HEK293 (cell line): ENCODE measurements at regions not wholly inside any gene's neighbourhood (a gene's known extent, or its start where the extent isn't known, plus 50 kb on each side); places are given as distances from the start of the nearest gene placed in this dataset.

Experiments
- OSR2 ChIP-seq: fragments of 450-650 bp; formaldehyde crosslinking; IDR thresholded peaks from 2 replicates; pipeline ENCODE4 v1.5.1; 2016; ENCODE audit warnings: missing biosample characterization, missing genetic modification characterization
- RBAK ChIP-seq: fragments of 450-650 bp; formaldehyde crosslinking; IDR thresholded peaks from 2 replicates; pipeline ENCODE4 v1.5.1; 2016; ENCODE audit warnings: missing biosample characterization, missing genetic modification characterization
- SCRT1 ChIP-seq: fragments of 450-650 bp; formaldehyde crosslinking; IDR thresholded peaks from 2 replicates; pipeline ENCODE4 v1.5.1; 2016; ENCODE audit warnings: missing biosample characterization, missing genetic modification characterization, borderline replicate concordance
- TRIM28 ChIP-seq: IDR thresholded peaks from 2 replicates; pipeline ENCODE4 v1.6.1; 2011; ENCODE audit warnings: low read length, control low read depth, borderline replicate concordance
- ZBTB7A ChIP-seq: fragments of 450-650 bp; formaldehyde crosslinking; IDR thresholded peaks from 2 replicates; pipeline ENCODE4 v1.5.1; 2016; ENCODE audit warnings: low read depth, missing biosample characterization, missing genetic modification characterization
- ZNF184 ChIP-seq: fragments of 450-650 bp; IDR thresholded peaks from 2 replicates; pipeline ENCODE4 v1.5.1; 2018; ENCODE audit warnings: missing biosample characterization, mild to moderate bottlenecking, missing genetic modification characterization
- ZNF239 ChIP-seq: fragments of 450-650 bp; formaldehyde crosslinking; IDR thresholded peaks from 2 replicates; pipeline ENCODE4 v1.5.1; 2016; ENCODE audit warnings: missing biosample characterization, missing genetic modification characterization
- ZNF274 ChIP-seq, 2 experiments: fragments of 200-500 bp in 1 of 2; fragments of 450-650 bp in 1 of 2; sonication (Bioruptor generic) in 1 of 2; formaldehyde crosslinking in 1 of 2; IDR thresholded peaks; 2 replicates each; pipeline versions ENCODE4 v1.5.1 to v1.6.1; 2014 to 2016; ENCODE audit warnings: borderline replicate concordance in 1 of 2, inconsistent platforms in 1 of 2, low read length in 1 of 2, missing biosample characterization in 1 of 2, missing genetic modification characterization in 1 of 2
- ZNF510 ChIP-seq: fragments of 450-650 bp; formaldehyde crosslinking; IDR thresholded peaks from 2 replicates; pipeline ENCODE4 v1.5.1; 2018; ENCODE audit warnings: mild to moderate bottlenecking, missing genetic modification characterization, missing biosample characterization; ENCODE audit not compliant: insufficient replicate concordance
- ZNF549 ChIP-seq: fragments of 450-650 bp; IDR thresholded peaks from 2 replicates; pipeline ENCODE4 v1.5.1; 2018; ENCODE audit warnings: missing biosample characterization, missing genetic modification characterization, mild to moderate bottlenecking, inconsistent platforms, moderate library complexity
- TF ChIP-seq, protein P1 (sequence below): fragments of 450-650 bp; formaldehyde crosslinking; IDR thresholded peaks from 2 replicates; pipeline ENCODE4 v1.5.1; 2016; ENCODE audit warnings: missing biosample characterization, missing genetic modification characterization
- TF ChIP-seq, protein P2 (sequence below): fragments of 450-650 bp; formaldehyde crosslinking; IDR thresholded peaks from 2 replicates; pipeline ENCODE4 v1.5.1; 2016; ENCODE audit warnings: missing biosample characterization, missing genetic modification characterization, borderline replicate concordance
- TF ChIP-seq, protein P3 (sequence below): fragments of 450-650 bp; formaldehyde crosslinking; IDR thresholded peaks from 2 replicates; pipeline ENCODE4 v1.5.1; 2016; ENCODE audit warnings: missing biosample characterization, missing genetic modification characterization

DNA sequence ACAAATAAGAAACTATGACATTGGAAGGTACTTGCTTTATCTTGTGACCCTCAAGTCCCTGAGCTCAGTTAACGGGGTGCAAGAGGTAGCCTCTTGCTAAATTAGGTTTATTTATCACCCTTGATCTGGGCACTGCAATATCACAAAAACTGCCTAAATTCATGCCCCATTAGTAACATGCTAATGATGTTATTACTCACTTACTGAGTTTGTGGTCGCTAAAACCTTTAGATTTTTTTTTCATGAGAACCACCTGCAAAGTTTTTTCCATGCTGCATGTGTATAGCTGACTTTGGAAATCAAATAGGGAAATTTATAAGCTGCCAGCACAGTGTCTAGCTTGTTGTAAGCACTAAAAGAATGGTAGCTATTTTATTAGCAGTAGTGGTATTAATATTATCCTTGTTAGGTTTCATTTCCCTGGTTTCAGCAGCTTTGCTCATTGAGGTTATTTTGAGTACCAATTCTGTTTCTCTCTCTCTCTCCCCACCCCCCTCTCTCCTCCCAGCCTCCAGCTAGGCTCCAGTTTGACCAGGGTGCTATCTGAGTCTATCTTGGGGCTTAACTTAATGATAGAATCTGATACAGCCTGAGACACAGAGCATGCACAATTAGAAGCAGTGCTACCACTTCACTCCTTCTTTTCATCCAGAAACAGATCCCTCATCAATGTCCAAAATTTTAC, 88.7 kb upstream of the ATP8B1 start:
- no peak for TF ChIP-seq ZNF184 (tag by site-specific recombination)
- TF ChIP-seq, protein P1, sequence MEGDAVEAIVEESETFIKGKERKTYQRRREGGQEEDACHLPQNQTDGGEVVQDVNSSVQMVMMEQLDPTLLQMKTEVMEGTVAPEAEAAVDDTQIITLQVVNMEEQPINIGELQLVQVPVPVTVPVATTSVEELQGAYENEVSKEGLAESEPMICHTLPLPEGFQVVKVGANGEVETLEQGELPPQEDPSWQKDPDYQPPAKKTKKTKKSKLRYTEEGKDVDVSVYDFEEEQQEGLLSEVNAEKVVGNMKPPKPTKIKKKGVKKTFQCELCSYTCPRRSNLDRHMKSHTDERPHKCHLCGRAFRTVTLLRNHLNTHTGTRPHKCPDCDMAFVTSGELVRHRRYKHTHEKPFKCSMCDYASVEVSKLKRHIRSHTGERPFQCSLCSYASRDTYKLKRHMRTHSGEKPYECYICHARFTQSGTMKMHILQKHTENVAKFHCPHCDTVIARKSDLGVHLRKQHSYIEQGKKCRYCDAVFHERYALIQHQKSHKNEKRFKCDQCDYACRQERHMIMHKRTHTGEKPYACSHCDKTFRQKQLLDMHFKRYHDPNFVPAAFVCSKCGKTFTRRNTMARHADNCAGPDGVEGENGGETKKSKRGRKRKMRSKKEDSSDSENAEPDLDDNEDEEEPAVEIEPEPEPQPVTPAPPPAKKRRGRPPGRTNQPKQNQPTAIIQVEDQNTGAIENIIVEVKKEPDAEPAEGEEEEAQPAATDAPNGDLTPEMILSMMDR (tag by site-specific recombination), result no peak
- TF ChIP-seq, protein P2, sequence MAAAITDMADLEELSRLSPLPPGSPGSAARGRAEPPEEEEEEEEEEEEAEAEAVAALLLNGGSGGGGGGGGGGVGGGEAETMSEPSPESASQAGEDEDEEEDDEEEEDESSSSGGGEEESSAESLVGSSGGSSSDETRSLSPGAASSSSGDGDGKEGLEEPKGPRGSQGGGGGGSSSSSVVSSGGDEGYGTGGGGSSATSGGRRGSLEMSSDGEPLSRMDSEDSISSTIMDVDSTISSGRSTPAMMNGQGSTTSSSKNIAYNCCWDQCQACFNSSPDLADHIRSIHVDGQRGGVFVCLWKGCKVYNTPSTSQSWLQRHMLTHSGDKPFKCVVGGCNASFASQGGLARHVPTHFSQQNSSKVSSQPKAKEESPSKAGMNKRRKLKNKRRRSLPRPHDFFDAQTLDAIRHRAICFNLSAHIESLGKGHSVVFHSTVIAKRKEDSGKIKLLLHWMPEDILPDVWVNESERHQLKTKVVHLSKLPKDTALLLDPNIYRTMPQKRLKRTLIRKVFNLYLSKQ, result no peak
- no peak for TF ChIP-seq SCRT1 (tag by site-specific recombination)
- no peak for TF ChIP-seq ZNF510 (tag by site-specific recombination)
- TF ChIP-seq, protein P3, sequence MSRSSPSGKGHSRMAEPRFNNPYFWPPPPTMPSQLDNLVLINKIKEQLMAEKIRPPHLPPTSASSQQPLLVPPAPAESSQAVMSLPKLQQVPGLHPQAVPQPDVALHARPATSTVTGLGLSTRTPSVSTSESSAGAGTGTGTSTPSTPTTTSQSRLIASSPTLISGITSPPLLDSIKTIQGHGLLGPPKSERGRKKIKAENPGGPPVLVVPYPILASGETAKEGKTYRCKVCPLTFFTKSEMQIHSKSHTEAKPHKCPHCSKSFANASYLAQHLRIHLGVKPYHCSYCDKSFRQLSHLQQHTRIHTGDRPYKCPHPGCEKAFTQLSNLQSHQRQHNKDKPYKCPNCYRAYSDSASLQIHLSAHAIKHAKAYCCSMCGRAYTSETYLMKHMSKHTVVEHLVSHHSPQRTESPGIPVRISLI (tag by site-specific recombination), result no peak
- no peak for TF ChIP-seq RBAK (tag by site-specific recombination)
- TF ChIP-seq TRIM28, result no peak
- TF ChIP-seq ZBTB7A (tag by site-specific recombination), result no peak
- TF ChIP-seq ZNF239 (tag by site-specific recombination), result no peak
- no peak for TF ChIP-seq OSR2 (tag by site-specific recombination)
- TF ChIP-seq ZNF274 (IDR thresholded peaks at IDR 0.05; ENCODE audit: low read length), result no peak
- no peak for TF ChIP-seq ZNF274 (tag by site-specific recombination; IDR thresholded peaks at IDR 0.05; ENCODE audit: borderline replicate concordance)
- TF ChIP-seq ZNF549 (tag by site-specific recombination), result no peak
